Stomach smooth muscle (tissue), 2 donors: ENCODE measurements at regions not wholly inside any gene's neighbourhood (a gene's known extent, or its start where the extent isn't known, plus 50 kb on each side); places are given as distances from the start of the nearest gene placed in this dataset.

Experiments
- H3K27ac ChIP-seq: one replicate; pipeline ENCODE4 v1.7.0; 2013; ENCODE audit warnings: mild to moderate bottlenecking, low read length, inconsistent platforms
- H3K27me3 ChIP-seq, 2 donors: one replicate each; pipeline ENCODE4 v1.7.0; 2013; ENCODE audit warnings: low read length in 2 of 2; ENCODE audit not compliant: insufficient read depth in 2 of 2, control insufficient read depth in 1 of 2
- H3K36me3 ChIP-seq, 2 donors: one replicate each; pipeline ENCODE4 v1.7.0; 2013; ENCODE audit warnings: low read length in 2 of 2; ENCODE audit not compliant: control insufficient read depth in 2 of 2, insufficient read depth in 2 of 2
- H3K4me1 ChIP-seq: one replicate; pipeline ENCODE4 v1.7.0; 2013; ENCODE audit warnings: low read length; ENCODE audit not compliant: control insufficient read depth, insufficient read depth
- H3K4me3 ChIP-seq, 2 donors: one replicate each; pipeline ENCODE4 v1.7.0; 2013; ENCODE audit warnings: low read length in 2 of 2
- H3K9ac ChIP-seq, 2 donors: one replicate each; pipeline ENCODE4 v1.7.0; 2013; ENCODE audit warnings: low read length in 2 of 2, mild to moderate bottlenecking in 1 of 2
- H3K9me3 ChIP-seq, 2 donors: one replicate each; pipeline ENCODE4 v1.7.0; 2013; ENCODE audit warnings: low read length in 2 of 2; ENCODE audit not compliant: control insufficient read depth in 2 of 2
- donor health status: healthy.
- donor health status: Pancreatic carcinoma.

GRCh38 chr1:10934150-10934818, 78.2 kb upstream of the TARDBP start:
- peaks cover 0 to 3% of the 10 kb centered on the region in 2 donors for H3K27me3 ChIP-seq
- no peaks in the 10 kb centered on the region for H3K4me1 ChIP-seq
- H3K4me3 ChIP-seq = no peak overlapping the region
- no peak overlapping the region for H3K9ac ChIP-seq
- H3K36me3 ChIP-seq = no peaks in the 10 kb centered on the region
- H3K27ac ChIP-seq = no peak overlapping the region
- no peaks in the 10 kb centered on the region for H3K9me3 ChIP-seq

- no peaks in the 10 kb centered on the region for H3K36me3 ChIP-seq
- no peak overlapping the region for H3K9ac ChIP-seq
- no peaks in the 10 kb centered on the region for H3K9me3 ChIP-seq
- H3K4me3 ChIP-seq = no peak overlapping the region
- peaks cover 3% of the 10 kb centered on the region for H3K4me1 ChIP-seq
- peaks cover 0 to 3% of the 10 kb centered on the region in 2 donors for H3K27me3 ChIP-seq
- H3K27ac ChIP-seq = no peak overlapping the region
These were observed 77.2 kb upstream of the TARDBP start for GRCh38 chr1:10935246-10935645.

DNA sequence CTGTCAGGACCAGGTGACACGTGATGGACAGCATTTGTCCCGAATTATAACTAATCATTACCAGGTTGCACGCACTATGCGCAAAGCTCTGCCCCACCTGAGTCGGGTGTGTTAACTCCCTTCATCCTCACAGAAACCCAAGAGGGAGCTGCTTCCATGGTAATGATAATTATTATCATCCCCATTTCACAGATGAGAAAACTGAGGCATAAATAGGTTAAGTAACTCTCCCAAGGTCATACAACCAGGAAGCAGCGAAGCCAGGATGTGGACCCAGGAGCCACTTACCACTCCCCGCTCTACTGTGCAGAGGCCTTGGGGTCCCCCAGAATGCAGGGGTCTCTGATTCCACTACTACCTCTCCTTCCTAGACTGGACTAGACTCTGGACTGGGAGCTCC, 76.7 kb upstream of the TARDBP start:
- H3K27me3 ChIP-seq = peaks cover 0 to 3% of the 10 kb centered on the region in 2 donors
- no peak overlapping the region for H3K27ac ChIP-seq
- H3K4me3 ChIP-seq = no peak overlapping the region
- no peak overlapping the region for H3K9ac ChIP-seq
- no peaks in the 10 kb centered on the region for H3K9me3 ChIP-seq
- peaks cover 5% of the 10 kb centered on the region for H3K4me1 ChIP-seq
- no peaks in the 10 kb centered on the region for H3K36me3 ChIP-seq

GRCh38 chr1:10936998-10937901, 75.2 kb upstream of the TARDBP start:
- Histone ChIP-seq H3K36me3 (no peaks in the 10 kb centered on the region), H3K27ac (no peak overlapping the region), H3K4me3 (no peak overlapping the region), H3K4me1 (peaks cover 15% of the 10 kb centered on the region), H3K27me3 (peaks cover 3 to 8% of the 10 kb centered on the region in 2 donors), H3K9me3 (no peaks in the 10 kb centered on the region), H3K9ac (no peak overlapping the region)

- no peak overlapping the region for H3K9ac ChIP-seq
- no peak overlapping the region for H3K4me3 ChIP-seq
- no peak overlapping the region for H3K27ac ChIP-seq
- peaks cover 3 to 8% of the 10 kb centered on the region in 2 donors for H3K27me3 ChIP-seq
- no peaks in the 10 kb centered on the region for H3K36me3 ChIP-seq
- H3K4me1 ChIP-seq = peaks cover 16% of the 10 kb centered on the region
- H3K9me3 ChIP-seq = no peaks in the 10 kb centered on the region
These were observed 73.6 kb upstream of the TARDBP start for GRCh38 chr1:10938741-10939417.

GRCh38 chr1:10939654-10940450, 72.6 kb upstream of the TARDBP start:
- no peaks in the 10 kb centered on the region for H3K9me3 ChIP-seq

GRCh38 chr1:10940451-10940804, 72.0 kb upstream of the TARDBP start:
- Histone ChIP-seq H3K27ac (no peak overlapping the region), H3K4me1 (peaks cover 24% of the 10 kb centered on the region), H3K9ac (no peak overlapping the region), H3K36me3 (no peaks in the 10 kb centered on the region), H3K9me3 (no peaks in the 10 kb centered on the region), H3K4me3 (peak overlapping the region in 1 of 2 donors; percentile 52), H3K27me3 (peaks cover 0 to 8% of the 10 kb centered on the region in 2 donors)

More at GRCh38 chr1:10939654-10940450, 72.6 kb upstream of the TARDBP start:
- H3K9ac ChIP-seq = peak overlapping the region in 1 of 2 donors; percentile 29
- H3K4me1 ChIP-seq = peaks cover 24% of the 10 kb centered on the region
- H3K4me3 ChIP-seq = peak overlapping the region; percentile 13 to 52
- no peaks in the 10 kb centered on the region for H3K36me3 ChIP-seq
- H3K27ac ChIP-seq = no peak overlapping the region
- peaks cover 0 to 8% of the 10 kb centered on the region in 2 donors for H3K27me3 ChIP-seq

DNA sequence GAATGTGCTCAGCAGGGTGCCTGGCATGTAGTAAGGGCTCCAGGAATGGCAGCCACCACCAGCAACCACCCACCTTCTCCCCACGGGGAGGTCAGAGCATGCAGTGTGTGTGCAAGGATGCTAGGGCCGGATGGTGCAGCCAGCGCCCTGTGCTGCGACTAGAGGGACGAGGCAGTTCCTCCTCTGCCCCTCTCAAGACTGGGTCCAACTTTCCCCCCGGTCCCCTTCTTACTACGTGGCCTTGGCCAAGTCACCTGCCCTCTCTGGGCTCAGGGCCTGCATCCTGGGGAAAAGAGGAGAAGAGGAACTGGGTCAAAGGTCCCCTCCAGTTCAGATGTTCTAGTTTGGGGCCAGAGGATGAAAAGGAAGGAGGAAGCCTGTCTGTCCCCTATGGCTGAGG, 71.6 kb upstream of the TARDBP start:
- no peak overlapping the region for H3K9ac ChIP-seq
- H3K27me3 ChIP-seq = peaks cover 0 to 8% of the 10 kb centered on the region in 2 donors
- H3K4me1 ChIP-seq = peaks cover 24% of the 10 kb centered on the region
- no peak overlapping the region for H3K4me3 ChIP-seq
- no peaks in the 10 kb centered on the region for H3K9me3 ChIP-seq
- H3K36me3 ChIP-seq = no peaks in the 10 kb centered on the region
- H3K27ac ChIP-seq = no peak overlapping the region

DNA sequence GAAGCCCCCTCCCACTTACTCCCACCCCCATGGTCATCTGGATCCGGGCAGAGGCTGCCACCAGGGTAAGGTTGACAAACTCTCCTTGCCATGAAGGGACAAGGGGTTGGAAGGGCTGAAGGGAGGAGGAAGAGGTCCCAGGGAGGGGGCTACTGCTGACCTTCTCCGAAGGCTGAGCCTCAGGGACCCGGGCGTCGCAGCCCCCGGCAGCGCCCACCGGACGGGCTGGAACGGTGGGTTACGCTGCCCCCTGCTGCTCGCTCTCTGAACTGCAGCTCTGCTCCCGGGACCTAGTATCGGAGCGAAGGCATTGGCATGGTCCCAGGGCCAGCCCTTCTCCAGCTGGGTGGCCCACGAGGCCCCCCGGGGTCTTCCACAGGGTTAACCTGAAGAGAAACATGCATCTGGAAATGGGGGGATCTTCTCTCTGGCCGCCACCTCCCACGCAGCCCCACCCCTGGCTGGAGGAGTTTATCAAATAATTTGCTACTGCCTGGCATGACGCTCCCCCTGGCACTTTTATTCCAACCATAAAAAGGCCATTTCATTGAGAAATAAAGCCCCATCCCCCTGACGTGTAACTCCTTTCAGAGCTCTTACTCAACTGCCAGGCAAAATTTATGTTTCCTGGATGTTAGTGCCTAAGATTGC, 70.4 kb upstream of the TARDBP start:
- no peaks in the 10 kb centered on the region for H3K36me3 ChIP-seq
- H3K27me3 ChIP-seq = peaks cover 0 to 8% of the 10 kb centered on the region in 2 donors
- no peaks in the 10 kb centered on the region for H3K9me3 ChIP-seq
- no peak overlapping the region for H3K27ac ChIP-seq
- H3K9ac ChIP-seq = no peak overlapping the region
- H3K4me1 ChIP-seq = peaks cover 24% of the 10 kb centered on the region
- no peak overlapping the region for H3K4me3 ChIP-seq

DNA sequence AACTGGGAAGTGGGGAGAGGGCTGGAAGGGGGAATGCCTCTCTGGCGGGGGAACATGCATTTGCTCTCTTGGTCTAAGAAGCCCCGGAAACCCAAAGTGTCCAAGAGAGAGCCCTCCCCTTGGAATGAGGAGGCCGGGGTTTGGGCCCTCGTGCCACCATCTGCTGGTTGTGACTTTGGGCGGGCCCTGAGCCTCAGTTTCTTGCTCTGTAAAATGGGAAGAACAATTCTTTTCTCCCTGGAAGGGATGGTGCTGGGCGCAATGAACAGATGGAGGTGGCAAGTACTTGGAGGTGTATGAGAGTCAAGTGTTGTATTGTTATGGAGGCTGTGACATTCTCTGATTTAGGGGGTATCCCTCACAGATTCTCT, 69.9 kb upstream of the TARDBP start:
- peaks cover 0 to 8% of the 10 kb centered on the region in 2 donors for H3K27me3 ChIP-seq
- no peak overlapping the region for H3K4me3 ChIP-seq

More for the DNA sequence above, 69.9 kb upstream of the TARDBP start:
- H3K36me3 ChIP-seq = no peaks in the 10 kb centered on the region
- peaks cover 24% of the 10 kb centered on the region for H3K4me1 ChIP-seq
- no peak overlapping the region for H3K27ac ChIP-seq
- no peaks in the 10 kb centered on the region for H3K9me3 ChIP-seq
- H3K9ac ChIP-seq = no peak overlapping the region
